NCI-H1436 treated with DMSO at 0.1 percent for 48 hours (cell line): ENCODE measurements at regions not wholly inside any gene's neighbourhood (a gene's known extent, or its start where the extent isn't known, plus 50 kb on each side); places are given as distances from the start of the nearest gene placed in this dataset.
"Not testable (repeated sequence)": the region's sequence is repeated elsewhere in the genome, so short reads cannot be mapped to it uniquely, and the experiment has no call there.

Source experiments
- DNase-seq: peaks from one replicate; lab custom pipeline; 2025; lab: John Stamatoyannopoulos, UW

DNA sequence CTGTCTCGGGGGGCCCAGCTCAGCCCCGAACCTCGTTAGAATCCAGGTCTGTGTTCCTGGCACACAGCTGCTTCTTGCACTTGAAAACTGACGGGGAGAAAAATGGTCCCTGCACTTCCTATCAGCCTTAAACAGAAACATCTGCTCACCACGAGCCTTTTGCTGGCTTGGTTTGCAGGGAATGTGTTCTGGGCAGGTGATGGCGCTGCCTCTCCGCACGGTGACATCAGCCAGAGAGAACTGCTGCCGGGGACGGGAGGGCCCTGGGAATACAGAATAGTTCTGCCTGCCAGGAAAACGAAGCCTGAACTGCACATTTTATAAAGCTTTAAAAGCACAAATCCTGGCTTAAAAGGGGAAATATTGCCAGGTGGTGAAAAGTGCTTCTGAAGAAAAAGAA, 622.5 kb downstream of the TYW1 start:
- no peak for DNase-seq

DNA sequence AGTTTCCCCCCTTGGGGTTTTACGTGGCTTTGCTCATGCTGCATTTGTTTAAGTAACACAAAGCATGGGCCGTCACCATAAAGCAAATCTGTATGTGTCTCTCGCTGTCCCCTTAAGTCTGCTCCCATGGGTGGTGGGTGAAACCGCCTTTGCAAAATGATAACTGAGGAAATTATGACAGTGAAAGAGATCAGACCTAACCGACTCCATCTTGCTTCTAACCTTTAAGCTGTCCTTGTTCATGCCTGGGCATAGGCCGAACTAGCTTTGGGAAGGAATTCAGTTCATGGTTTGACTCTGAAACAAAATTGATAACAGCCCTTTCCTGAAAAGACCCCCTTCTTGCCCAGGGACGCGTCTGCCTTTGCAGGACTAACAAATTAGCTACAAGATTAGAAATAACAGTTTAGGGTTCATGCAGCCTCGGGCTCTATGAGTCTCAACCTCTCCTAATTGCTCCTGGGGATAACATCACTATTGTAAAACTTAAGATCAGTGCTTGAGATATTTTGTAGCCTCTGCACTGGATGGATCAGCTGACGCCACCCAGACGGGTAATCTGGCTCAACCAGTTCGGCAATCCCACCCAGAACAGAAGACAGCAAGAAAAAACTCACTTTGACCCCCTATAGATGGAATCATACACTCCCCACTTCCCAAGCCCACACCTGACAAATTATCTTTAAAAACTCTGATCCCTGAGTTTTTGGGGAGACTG, 623.7 kb downstream of the TYW1 start:
- no peak for DNase-seq

DNA sequence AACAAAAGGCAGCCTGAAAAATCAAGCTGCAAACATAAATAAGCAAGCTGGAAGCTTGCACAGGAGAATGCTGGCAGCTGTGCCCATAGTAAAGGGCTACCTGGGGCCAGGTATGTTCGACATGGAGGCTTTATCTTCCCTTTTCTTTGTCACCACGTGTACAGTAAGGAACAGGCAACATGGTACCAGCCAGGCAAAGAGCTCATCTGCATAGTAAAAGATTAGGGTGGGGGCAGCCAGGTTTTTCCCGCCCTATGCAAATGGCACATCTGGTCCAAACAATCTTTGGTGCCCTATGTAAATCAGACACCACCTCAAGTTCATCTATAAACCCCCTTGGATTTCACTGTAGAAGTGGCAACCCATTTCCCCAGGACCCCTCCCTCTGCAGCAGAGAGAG, 625.1 kb downstream of the TYW1 start:
- DNase-seq, result no peak

DNA sequence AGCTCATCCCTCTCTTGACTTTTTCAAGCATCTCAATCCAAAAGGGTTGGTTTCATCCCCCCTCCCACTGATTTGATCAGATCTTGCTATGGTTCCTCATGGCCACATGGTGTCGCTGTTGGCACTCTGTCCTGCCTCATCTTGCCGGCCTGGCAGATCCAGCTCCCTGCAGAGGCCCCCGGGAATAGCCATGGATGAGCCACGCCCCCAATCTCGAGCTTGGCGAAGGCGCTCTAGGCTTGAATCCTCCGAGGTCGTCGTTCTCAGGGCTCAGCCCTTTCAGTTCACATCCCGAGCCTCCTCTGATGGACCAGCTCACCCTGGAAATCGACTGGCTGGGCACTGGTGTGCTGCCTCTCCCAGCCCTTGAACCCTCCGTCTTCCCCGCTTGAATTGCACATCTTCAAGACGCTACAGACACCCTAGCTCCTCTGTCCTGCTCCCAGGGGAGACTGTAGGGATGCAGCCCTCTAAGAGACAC, 628.7 kb downstream of the TYW1 start:
- DNase-seq, result no peak

DNA sequence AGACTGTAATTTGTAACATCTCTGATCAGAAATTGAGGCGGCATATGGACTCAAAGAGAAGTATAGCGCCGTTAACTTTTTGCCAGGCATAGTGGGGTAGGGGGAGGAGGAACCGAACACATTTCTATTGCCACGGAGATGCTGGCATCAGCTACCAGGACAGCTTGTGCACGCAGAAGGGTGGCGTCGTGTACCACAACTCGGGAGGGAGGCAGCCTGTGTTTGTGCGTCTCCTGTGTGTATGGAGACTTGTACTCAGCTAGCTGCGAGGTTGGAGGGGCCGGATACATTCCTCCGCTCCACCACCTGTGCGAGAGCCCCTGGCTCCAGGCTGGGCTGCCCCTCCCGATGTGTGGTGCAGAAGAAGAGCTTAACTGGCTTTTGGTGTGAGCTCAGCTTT, 634.8 kb downstream of the TYW1 start:
- no peak for DNase-seq

DNA sequence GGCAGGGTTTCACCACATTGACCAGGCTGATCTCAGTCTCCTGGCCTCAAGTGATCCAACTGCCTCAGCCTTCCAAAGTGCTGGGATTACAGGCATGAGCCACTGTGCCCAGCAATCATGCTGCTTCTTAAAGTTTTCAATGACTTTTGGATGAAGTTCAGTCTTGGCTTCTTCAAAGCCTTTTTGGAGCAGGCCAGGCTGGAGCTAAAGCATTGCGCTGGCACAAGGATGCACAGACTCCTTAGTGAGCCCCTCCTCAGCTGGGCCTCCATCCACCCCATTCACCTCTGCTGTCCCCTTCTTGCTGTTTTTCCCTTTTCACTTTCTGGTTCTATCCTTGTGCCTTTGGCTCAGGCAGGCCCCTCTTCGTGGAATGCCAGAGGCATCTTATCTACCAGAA, 638.6 kb downstream of the TYW1 start:
- DNase-seq, result no peak

DNA sequence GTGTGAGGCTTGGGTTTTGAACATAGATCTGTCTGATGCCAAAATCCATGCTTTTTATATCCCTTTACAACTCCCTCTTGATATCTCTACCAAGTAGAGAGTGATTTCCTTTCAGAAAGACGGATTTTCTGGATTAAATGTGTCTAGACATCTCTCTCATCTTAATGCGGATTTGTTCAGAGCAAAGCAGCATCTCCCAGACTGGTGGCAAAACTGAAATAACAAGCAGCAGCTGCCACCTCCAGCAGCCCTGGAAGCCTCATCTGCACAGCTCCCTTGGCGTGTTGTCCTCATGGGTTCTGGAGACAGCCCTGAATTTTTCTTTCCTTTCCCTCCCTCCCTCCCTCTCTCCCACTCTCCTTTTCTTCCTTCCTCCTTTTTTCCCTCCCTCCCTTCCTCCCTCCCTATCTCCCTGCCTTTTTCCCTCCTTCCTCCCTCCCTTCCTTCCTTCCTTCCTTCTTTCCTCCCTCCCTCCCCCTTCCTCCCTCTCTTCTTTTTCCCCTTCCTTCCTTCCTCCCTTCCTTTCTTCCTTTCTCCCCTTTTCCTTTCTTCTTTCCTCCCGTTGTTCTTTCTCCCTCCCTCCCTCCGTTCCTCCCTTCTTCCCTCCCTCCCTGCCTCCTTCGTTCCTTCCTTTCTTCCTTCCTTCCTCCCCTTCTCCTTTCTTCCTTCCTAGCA, 639.9 kb downstream of the TYW1 start:
- no peak for DNase-seq

DNA sequence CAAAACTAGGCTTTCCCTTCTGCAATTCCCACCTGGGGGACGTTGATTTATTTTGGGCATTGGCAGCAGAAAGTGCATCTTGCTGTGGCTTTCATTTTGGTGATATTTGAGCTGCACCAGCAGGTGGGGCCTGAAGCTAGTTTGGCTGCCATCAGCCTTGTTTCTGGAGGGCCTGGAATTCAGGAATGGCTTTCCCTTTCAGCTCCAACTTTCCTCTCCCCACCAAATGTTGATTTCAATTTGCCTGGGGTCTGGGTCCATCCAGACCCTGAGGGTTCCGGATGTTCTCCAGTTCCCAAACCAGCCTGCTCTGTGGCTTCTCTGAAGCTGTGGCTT, 640.4 kb downstream of the TYW1 start:
- DNase-seq, result no peak

DNA sequence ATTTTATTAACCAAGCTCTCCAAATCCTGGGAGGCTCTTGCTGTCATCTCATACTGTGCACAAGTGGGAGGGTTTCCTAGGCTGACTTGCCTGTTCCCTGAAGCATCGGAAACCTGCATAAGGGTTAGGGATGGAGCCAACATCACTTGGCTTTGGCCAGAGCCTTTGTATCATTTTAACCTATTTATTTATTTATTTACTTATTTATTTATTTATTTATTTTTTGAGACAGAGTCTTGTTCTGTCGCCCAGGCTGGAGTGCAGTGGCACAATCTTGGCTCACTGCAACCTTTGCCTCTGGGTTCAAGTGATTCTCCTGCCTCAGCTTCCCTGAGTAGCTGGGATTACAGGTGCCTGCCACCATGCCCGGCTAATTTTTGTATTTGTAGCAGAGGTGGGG, 645.9 kb downstream of the TYW1 start:
- not testable (repeated sequence) for DNase-seq

DNA sequence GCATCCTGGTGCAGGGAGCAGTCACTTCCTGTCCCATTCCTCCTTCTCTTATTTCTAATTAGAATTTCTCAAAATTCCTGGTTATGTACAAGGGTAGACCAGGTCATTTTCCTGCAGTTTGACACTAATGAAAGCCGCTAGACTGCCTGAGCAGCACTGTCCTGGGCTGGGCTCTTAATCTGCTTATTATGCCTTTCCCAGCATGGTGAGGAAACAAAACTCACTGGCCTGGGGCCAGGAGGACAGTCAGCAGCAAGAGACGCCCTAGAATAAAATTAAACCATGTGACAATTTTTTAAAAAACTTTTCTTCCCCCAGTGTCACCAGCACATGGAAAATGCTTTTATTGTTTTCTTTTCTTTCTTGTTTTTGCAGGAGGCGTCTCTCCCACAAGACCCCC, 647.5 kb downstream of the TYW1 start:
- DNase-seq, result no peak

DNA sequence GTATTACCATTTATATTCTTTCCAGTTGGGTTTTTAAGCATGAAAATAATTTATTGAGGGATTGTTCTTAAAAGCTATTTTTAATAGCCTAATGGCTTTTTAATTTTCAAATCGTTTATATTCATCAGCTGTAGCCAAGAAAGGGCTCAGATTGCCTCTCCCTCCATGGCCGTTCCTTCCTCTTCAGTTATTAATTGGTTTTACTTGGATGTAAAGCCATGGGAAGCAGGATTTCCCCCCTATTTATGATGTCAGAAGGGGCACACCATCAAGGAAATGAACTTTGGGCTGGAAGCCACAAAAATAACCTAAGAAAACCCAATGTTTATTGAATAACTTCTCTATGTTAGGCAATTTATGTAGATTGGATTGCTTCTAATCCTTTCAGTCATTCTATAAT, 656.3 kb downstream of the TYW1 start:
- DNase-seq, result no peak

DNA sequence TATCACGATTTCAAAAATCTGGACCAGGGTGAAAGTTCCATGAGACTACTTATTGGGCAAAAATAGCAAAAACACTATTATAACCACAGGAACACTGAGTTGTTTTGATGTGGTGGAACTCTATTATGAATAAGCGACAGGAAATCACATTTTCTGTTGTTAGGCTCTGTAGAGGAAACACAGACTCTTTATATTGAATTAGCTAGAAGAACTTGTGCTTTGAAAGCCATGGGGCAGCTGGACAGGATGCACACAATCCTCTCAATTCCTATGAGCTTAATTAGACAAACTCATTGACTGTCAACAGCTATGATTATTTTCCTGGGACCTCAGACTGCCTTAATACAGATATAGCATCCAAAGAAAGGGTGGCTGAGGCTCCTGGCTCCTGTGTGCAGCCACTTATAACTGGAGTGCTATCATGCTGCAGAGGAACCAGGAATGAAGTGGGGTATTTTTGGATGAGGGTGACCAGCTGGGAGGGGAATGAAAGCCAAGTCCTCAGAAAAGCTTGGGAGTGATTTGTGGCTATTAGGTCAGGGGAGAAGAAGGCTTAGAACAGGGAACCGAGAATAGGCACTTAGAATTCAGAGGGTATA, 657.3 kb downstream of the TYW1 start:
- DNase-seq, result no peak

DNA sequence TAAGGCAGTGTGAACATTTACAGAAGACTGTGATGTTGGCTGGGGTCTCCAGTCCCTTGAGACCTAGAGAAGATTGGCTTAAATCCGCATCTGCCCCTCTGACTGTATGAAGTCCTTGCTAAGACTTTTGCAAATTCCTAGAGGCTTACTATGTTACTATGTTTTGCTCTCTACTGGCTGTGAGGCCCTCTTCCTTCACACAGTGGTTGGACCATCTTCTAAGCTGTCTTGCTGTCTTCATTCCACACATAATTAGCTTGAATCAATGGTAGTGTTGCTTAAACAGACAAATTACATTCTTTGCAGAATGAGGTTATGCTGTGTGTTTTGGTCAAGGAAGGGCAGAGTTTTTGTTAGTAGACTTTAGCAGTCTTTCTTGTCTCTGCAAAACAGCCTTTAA, 658.0 kb downstream of the TYW1 start:
- DNase-seq, result no peak

DNA sequence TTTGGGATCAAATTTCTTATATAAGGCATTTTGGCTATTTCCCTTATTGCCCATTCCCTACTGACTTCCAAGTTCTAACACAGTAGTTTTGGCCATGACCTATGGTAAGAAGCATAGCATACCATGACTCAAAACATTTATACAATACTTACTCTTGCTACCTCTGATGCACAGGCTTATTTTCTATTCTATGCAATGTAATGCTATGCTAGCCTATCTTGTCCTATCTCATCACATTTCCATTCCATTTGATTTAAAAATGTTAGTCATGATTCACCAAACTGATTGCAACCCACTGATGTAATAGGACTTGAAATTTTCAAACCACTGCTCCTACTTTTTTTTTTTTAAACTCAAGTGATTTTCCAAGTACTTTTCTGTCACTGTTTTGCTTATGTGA, 658.5 kb downstream of the TYW1 start:
- DNase-seq, result no peak

DNA sequence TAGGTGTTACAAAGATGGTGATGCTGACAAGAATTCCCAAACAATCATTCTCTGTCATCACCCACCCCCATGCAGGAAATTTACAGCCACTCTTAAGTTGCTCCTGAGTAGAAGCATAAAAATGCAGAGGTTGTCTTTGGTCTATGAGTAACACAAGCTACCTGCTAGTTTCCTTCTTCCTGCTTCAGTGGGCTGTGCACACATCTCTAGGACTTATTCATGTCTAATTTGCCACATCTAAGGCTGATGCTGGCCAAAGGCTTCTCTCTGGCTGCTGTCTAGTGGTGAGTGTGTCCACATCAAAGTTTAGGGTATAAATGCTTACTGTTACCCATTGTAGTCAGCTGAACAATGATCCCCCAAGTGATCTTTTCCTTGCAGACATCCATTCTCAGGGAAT, 662.5 kb downstream of the TYW1 start:
- no peak for DNase-seq

DNA sequence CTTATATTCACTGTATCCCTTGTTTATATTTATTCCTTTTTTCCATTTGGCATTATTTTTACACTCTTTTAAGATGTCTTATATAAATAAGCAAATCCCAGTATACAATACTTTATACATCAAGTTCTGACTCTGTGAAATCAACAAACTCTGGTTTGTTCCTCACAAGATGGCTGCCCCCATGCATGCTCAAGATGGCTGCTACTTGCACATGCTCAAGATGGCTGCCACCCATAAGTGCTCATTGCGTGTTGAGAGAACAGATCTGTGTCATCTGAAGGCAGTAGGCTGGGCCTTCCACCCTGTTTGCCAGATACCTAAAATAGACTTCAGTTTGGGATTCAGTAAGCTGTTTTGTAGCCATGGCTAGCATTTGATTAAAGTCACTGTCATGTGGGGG, 666.2 kb downstream of the TYW1 start:
- DNase-seq, result no peak

DNA sequence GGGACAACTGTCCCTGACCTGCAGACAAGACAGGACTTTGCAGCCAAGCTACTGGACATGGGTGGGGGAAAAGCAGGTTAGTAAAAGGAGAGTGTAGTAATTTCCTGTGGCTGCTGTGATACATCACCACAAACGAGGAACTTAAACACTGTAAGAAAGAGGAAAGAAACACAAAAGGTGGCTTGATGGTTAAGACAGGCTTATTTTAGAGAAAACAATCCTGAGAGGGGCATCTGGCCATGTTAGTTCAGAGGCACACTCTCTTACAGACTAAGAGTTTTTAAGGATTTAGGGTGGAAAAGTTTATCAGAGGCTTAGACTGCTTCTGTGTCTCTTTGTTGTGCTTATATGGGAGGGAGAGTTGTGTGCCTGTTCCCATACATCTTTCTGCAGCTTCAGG, 667.0 kb downstream of the TYW1 start:
- DNase-seq, result no peak

DNA sequence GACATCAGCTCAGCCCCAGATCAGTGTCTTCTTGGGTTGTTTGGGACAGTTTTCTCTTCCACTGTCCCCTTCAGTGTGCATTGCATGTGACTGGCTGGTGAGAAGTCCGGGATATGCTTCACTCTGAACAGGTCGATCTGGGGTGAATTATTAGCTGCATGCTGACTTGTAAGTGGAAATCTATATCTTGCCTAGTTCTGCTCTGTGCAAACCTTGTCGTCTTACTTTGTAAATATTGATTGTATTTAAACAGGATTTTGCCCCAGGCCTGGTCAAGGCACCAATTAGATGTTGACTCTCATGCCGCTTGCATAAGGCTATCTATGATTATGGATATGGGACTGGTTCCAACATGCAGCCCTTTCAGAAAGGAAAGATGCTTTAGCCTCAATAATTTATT, 669.7 kb downstream of the TYW1 start:
- not testable (repeated sequence) for DNase-seq

DNA sequence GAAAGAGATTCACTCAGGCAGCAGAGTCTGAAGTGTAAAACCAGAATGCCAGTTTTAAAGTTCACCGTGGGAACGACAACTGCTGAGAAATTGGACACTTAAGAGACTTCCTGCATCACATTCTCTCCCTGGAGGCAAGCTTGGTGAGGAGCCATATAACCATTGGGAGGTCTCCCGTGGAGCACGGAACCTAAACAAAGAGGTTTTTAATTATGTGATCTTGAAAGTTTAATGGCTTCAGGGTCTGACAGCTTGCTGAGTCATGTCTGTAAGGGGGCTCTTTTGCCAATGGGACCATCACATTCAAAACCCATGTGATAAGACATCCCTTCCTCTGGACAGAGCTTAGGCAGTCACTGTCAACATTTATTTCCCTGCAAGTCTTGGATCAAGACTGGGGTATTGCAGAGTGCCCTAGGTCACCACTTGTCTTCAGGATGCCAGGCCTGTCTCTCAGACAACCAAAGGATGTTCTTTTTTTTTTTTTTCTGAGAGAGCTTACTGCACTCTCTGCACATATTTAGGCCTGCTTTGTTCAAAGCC, 674.4 kb downstream of the TYW1 start:
- no peak for DNase-seq

DNA sequence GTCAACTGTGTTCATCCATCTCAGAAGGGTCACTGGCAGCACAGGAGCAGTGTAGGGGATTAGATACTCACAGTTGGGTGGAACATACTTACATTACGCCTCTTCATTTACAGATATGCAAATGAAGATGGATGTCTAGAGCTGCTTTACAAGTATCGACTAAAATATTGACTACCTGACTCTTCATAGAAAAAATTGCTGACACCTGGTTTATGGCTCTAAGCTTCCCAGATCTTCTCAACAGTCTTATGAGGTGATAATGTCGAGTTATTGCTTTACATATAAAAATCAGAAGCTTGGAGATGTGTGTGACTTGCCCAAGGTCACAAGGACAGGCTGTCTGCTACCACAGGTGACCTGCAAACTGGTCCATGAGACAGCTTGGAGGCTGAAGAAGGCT, 677.2 kb downstream of the TYW1 start:
- no peak for DNase-seq

DNA sequence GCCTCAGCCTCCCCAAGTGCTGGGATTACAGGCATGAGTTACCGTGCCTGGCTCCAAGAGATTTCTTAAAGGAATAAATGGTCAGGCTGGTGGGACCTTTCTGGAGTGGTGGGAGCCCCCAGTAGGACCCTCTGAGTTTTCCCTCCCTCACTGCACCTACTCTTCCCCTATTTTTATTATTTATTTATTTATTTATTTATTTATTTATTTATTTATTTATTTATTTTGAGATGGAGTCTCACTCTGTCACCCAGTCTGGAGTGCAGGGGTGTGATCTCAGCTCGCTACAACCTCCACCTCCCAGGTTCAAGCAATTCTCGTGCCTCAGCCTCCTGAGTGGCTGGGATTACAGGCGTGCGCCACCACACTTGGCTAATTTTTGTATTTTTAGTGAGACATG, 678.2 kb downstream of the TYW1 start:
- not testable (repeated sequence) for DNase-seq

DNA sequence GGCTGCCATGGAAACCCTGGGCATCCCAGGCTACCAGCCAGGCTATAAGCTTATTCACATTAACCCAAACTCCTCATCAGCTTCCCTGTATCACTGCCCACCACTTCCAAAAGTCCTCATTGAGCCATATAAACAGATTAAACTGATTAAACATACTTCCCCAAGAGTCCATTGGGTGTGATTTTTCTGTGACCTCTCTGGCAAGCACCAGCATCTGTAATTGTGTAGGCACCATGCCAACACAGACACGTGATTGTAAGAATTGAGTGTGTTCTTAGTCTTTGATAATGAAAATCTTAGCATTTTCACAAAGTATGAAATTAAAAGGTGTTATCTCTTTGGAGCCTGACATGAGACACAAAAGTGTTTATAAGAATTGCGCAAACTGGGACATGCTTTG, 679.3 kb downstream of the TYW1 start:
- DNase-seq, result no peak

DNA sequence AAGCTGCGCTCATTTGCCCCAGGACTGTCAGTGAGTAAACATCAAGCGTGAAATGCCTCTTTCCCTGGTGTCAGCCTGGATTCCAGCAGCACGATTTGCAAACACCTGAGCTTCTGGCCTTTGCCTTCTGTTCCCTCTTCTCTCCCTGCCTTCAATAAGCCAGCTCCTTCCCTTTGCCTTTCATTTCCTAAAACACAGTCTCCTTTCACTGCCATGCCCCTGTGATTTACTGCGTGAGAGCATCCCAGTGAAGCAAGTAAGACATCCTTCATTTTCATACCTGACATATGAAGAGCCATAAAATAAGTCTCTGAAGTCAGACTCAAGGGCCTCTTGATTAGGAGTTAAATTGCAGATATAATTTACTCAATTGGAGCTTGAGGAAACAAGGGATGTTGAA, 681.8 kb downstream of the TYW1 start:
- no peak for DNase-seq
